BLaER1 treated with 17β-estradiol and CSF1 and Interleukin-3, amounts not matched to agents 10 nM and 100 nM (cell line): ENCODE measurements at regions not wholly inside any gene's neighbourhood (a gene's known extent, or its start where the extent isn't known, plus 50 kb on each side); places are given as distances from the start of the nearest gene placed in this dataset.
A peak's percentile ranks its signal among the peaks of the same experiment; 100 is the strongest.
"Not testable (repeated sequence)": the region's sequence is repeated elsewhere in the genome, so short reads cannot be mapped to it uniquely, and the experiment has no call there.

Experiments used
- H3K27ac ChIP-seq, 11 experiments: shearing (Covaris generic); formaldehyde crosslinking; 2 replicates each; pipeline ENCODE4 v1.8.1; 2022
- H3K27me3 ChIP-seq, 11 experiments: shearing (Covaris generic); formaldehyde crosslinking; 2 replicates each; pipeline ENCODE4 v1.8.1; 2022
- H3K36me3 ChIP-seq, 11 experiments: shearing (Covaris generic); formaldehyde crosslinking; 2 replicates each; pipeline ENCODE4 v1.8.1; 2022
- H3K4me1 ChIP-seq, 10 experiments: shearing (Covaris generic); formaldehyde crosslinking; 2 replicates each; pipeline ENCODE4 v1.8.1; 2022
- H3K4me2 ChIP-seq, 11 experiments: shearing (Covaris generic); formaldehyde crosslinking; 2 replicates each; pipeline ENCODE4 v1.8.1; 2022
- H3K4me3 ChIP-seq, 10 experiments: shearing (Covaris generic); formaldehyde crosslinking; 2 replicates each; pipeline ENCODE4 v1.8.1; 2022
- H3K9ac ChIP-seq, 11 experiments: shearing (Covaris generic); formaldehyde crosslinking; 2 replicates each; pipeline ENCODE4 v1.8.1; 2022
- H3K9me3 ChIP-seq, 11 experiments: shearing (Covaris generic); formaldehyde crosslinking; replicated peaks in 1 of 11; 2 replicates each; pipeline ENCODE4 v1.8.1; 2022
- H4K20me1 ChIP-seq, 11 experiments: shearing (Covaris generic); formaldehyde crosslinking; 2 replicates each; pipeline ENCODE4 v1.8.1; 2022
- Cebpa-rat ChIP-seq, 11 experiments: shearing (Covaris generic); IDR thresholded peaks; 2 replicates each; pipeline ENCODE4 v1.8.1; 2022

GRCh38 chr12:89228491-89228890 lies 123.8 kb downstream of the DUSP6 start:
- no peaks in the 10 kb centered on the region for H3K9me3 ChIP-seq
- no peak overlapping the region for H3K27ac ChIP-seq
- H3K27me3 ChIP-seq: no peaks in the 10 kb centered on the region
- H3K9ac ChIP-seq: no peak overlapping the region
- peaks cover 0 to 32% (median 3%) of the 10 kb centered on the region in 10 experiments; a peak in 8 of 20 replicates for H3K4me1 ChIP-seq
- H4K20me1 ChIP-seq: no peaks in the 10 kb centered on the region
- TF ChIP-seq Cebpa-rat (IDR thresholded peaks at IDR 0.05): no peak
- no peaks in the 10 kb centered on the region for H3K36me3 ChIP-seq
- H3K4me3 ChIP-seq: no peak overlapping the region
- no peak overlapping the region for H3K4me2 ChIP-seq

GRCh38 chr12:89227774-89228173 lies 124.5 kb downstream of the DUSP6 start:
- no peak overlapping the region for H3K4me2 ChIP-seq
- H4K20me1 ChIP-seq: no peaks in the 10 kb centered on the region
- no peak for TF ChIP-seq Cebpa-rat (IDR thresholded peaks at IDR 0.05)
- H3K36me3 ChIP-seq: no peaks in the 10 kb centered on the region
- H3K4me3 ChIP-seq: no peak overlapping the region
- no peaks in the 10 kb centered on the region for H3K27me3 ChIP-seq
- H3K9ac ChIP-seq: no peak overlapping the region
- H3K9me3 ChIP-seq: no peaks in the 10 kb centered on the region
- H3K27ac ChIP-seq: no peak overlapping the region
- H3K4me1 ChIP-seq: peaks cover 0 to 34% (median 3%) of the 10 kb centered on the region in 10 experiments; a peak in 8 of 20 replicates

GRCh38 chr12:89225808-89226411 lies 126.4 kb downstream of the DUSP6 start:
- Histone ChIP-seq H3K4me2 (peak overlapping the region in 5 of 11 experiments; percentile 34 to 75 (median 64); a peak in 9 of 22 replicates), H3K4me1 (peaks cover 0 to 36% (median 3%) of the 10 kb centered on the region in 10 experiments; a peak in 8 of 20 replicates), H3K27ac (peak overlapping the region in 3 of 11 experiments; percentile 7 to 50 (median 32); a peak in 4 of 22 replicates), H4K20me1 (no peaks in the 10 kb centered on the region), H3K36me3 (no peaks in the 10 kb centered on the region), H3K27me3 (no peaks in the 10 kb centered on the region), H3K9me3 (peaks cover 0 to 7% (median 0%) of the 10 kb centered on the region in 11 experiments; a peak in 1 of 22 replicates), H3K4me3 (no peak overlapping the region), H3K9ac (no peak overlapping the region)
- TF ChIP-seq Cebpa-rat (IDR thresholded peaks at IDR 0.05): no peak

- H3K9me3 ChIP-seq: peaks cover 0 to 7% (median 0%) of the 10 kb centered on the region in 11 experiments; a peak in 2 of 22 replicates
- no peak overlapping the region for H3K9ac ChIP-seq
- no peaks in the 10 kb centered on the region for H3K27me3 ChIP-seq
- H3K4me2 ChIP-seq: peak overlapping the region in 5 of 11 experiments; percentile 34 to 75 (median 64); a peak in 9 of 22 replicates
- H3K36me3 ChIP-seq: no peaks in the 10 kb centered on the region
- H4K20me1 ChIP-seq: no peaks in the 10 kb centered on the region
- peaks cover 0 to 31% (median 3%) of the 10 kb centered on the region in 10 experiments; a peak in 8 of 20 replicates for H3K4me1 ChIP-seq
- no peak for TF ChIP-seq Cebpa-rat (IDR thresholded peaks at IDR 0.05)
- H3K4me3 ChIP-seq: no peak overlapping the region
- peak overlapping the region in 3 of 11 experiments; percentile 7 to 50 (median 32); a peak in 4 of 22 replicates for H3K27ac ChIP-seq
These were observed 126.9 kb downstream of the DUSP6 start for GRCh38 chr12:89225401-89225800.

GRCh38 chr12:89222580-89222979 lies 129.7 kb downstream of the DUSP6 start:
- peaks cover 0 to 29% (median 3%) of the 10 kb centered on the region in 10 experiments; a peak in 8 of 20 replicates for H3K4me1 ChIP-seq
- not testable (repeated sequence) for H3K36me3 ChIP-seq, H3K4me3 ChIP-seq, H3K27ac ChIP-seq, H3K9ac ChIP-seq, H4K20me1 ChIP-seq, H3K27me3 ChIP-seq
- H3K4me2 ChIP-seq: peak overlapping the region in 2 of 11 experiments; percentile 25 to 27; a peak in 1 of 22 replicates
- H3K9me3 ChIP-seq: peaks cover 0 to 15% (median 0%) of the 10 kb centered on the region in 11 experiments; a peak in 2 of 22 replicates

GRCh38 chr12:89217472-89217871 lies 134.8 kb downstream of the DUSP6 start:
- Histone ChIP-seq H3K4me1 (peaks cover 0 to 43% (median 0%) of the 10 kb centered on the region in 10 experiments; a peak in 7 of 20 replicates), H3K36me3 (no peaks in the 10 kb centered on the region), H3K27me3 (no peaks in the 10 kb centered on the region), H3K4me2 (0 out of 22 replicates have a peak overlapping the region, but pooled peaks of 1 of the 11 experiments have one; percentile 5), H3K9me3 (peaks cover 0 to 15% (median 0%) of the 10 kb centered on the region in 11 experiments; a peak in 2 of 22 replicates), H3K9ac (no peak overlapping the region), H3K27ac (no peak overlapping the region), H3K4me3 (no peak overlapping the region), H4K20me1 (no peaks in the 10 kb centered on the region)
- TF ChIP-seq Cebpa-rat (IDR thresholded peaks at IDR 0.05): no peak

DNA sequence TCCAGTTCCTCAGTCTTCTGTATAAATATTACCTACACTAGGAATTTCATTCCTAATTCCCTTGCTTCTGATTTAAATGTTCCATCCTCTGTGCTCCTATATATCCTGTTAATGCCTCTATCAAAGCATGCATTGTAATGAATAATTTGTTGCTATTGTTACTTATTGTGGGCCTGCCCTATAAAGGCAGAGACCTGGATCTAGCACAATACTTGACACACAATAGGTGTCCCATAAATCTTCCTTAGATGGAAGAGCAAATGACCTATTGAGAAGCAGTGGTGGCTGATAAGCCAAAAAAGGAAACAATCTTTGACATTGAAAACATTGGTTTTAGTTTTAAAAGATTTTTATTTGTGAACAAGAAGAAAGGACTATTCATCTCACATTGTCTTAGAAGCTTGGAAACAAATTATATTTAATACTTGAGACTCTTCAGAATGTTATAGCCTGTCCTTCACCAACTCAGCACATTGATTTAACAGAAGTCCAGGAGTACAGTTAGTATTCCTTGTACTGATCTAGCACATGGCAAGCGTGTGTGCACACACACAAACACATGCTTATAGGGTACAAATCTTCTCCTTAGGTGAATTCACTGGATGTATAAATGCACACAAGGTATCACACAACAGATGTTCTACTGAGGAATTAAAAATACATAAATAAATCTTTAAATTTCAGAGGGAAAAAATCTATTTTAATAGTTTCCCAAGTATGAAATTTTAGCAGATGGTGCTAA lies 135.9 kb downstream of the DUSP6 start:
- no peaks in the 10 kb centered on the region for H3K36me3 ChIP-seq
- peak overlapping the region in 2 of 11 experiments; percentile 27 to 41; a peak in 4 of 22 replicates for H3K4me2 ChIP-seq
- H3K27me3 ChIP-seq: no peaks in the 10 kb centered on the region
- no peak for TF ChIP-seq Cebpa-rat (IDR thresholded peaks at IDR 0.05)
- H3K27ac ChIP-seq: no peak overlapping the region
- peaks cover 0 to 15% (median 0%) of the 10 kb centered on the region in 11 experiments; a peak in 2 of 22 replicates for H3K9me3 ChIP-seq
- H3K9ac ChIP-seq: no peak overlapping the region
- H3K4me3 ChIP-seq: no peak overlapping the region
- H4K20me1 ChIP-seq: no peaks in the 10 kb centered on the region
- peaks cover 0 to 51% (median 0%) of the 10 kb centered on the region in 10 experiments; a peak in 7 of 20 replicates for H3K4me1 ChIP-seq

DNA sequence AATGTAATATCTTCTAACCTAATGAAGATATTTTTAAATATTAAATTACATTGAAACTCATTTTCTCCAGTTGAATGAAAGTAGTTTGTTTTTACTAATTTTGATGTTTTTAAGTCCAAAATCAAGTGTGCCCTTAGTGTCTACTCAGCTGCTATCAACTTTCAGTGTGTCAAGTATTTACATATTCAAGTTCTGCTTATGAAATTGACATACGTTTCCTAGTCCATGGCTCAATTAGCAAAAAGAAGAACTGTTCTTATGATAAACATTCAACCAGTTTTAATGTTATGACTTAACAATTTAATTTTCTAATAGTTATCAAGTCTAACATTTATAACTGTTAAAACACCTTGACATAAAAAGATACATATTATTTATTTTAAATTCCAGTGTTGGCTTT lies 137.1 kb downstream of the DUSP6 start:
- Histone ChIP-seq H3K4me1 (peaks cover 0 to 62% (median 0%) of the 10 kb centered on the region in 10 experiments; a peak in 7 of 20 replicates), H3K4me3 (no peak overlapping the region), H3K36me3 (no peaks in the 10 kb centered on the region), H4K20me1 (no peaks in the 10 kb centered on the region), H3K9me3 (peaks cover 0 to 10% (median 0%) of the 10 kb centered on the region in 11 experiments; a peak in 1 of 22 replicates), H3K27ac (no peak overlapping the region), H3K4me2 (peak overlapping the region in 2 of 11 experiments; percentile 27 to 41; a peak in 3 of 22 replicates), H3K9ac (no peak overlapping the region), H3K27me3 (no peaks in the 10 kb centered on the region)
- no peak for TF ChIP-seq Cebpa-rat (IDR thresholded peaks at IDR 0.05)

- Histone ChIP-seq H3K9ac (no peak overlapping the region), H3K4me3 (no peak overlapping the region), H3K36me3 (no peaks in the 10 kb centered on the region), H4K20me1 (no peaks in the 10 kb centered on the region), H3K4me2 (no peak overlapping the region), H3K27me3 (no peaks in the 10 kb centered on the region), H3K27ac (no peak overlapping the region), H3K4me1 (peaks cover 0 to 73% (median 0%) of the 10 kb centered on the region in 10 experiments; a peak in 7 of 20 replicates), H3K9me3 (0 out of 22 replicates have a peak, but pooled peaks cover 0 to 8% (median 0%) of the 10 kb centered on the region in 11 experiments)
- TF ChIP-seq Cebpa-rat (IDR thresholded peaks at IDR 0.05): no peak
These were observed 138.6 kb downstream of the DUSP6 start for GRCh38 chr12:89213747-89214146.
